HL-60 (cell line): ENCODE measurements at regions not wholly inside any gene's neighbourhood (a gene's known extent, or its start where the extent isn't known, plus 50 kb on each side); places are given as distances from the start of the nearest gene placed in this dataset.

ENCODE experiments used
- DNase-seq, 2 experiments: peaks; one replicate each; pipeline ENCODE4 v3.0.0-alpha.2; 2010 to 2020; ENCODE audit warnings: low read depth in 1 of 2, low spot score in 1 of 2
- H3K27ac ChIP-seq: fragments of 250-450 bp; sonication (Bioruptor Pico); replicated peaks from 2 replicates; pipeline ENCODE4 v1.5.1; 2020; ENCODE audit warnings: mild to moderate bottlenecking, moderate library complexity
- H3K27me3 ChIP-seq: fragments of 250-450 bp; sonication (Bioruptor Pico); 2 replicates; pipeline ENCODE4 v1.5.1; 2021; ENCODE audit warnings: mild to moderate bottlenecking, moderate library complexity; ENCODE audit not compliant: insufficient read depth, poor library complexity, severe bottlenecking
- H3K4me3 ChIP-seq: replicated peaks from 2 replicates; pipeline ENCODE4 v1.5.1; 2011; ENCODE audit warnings: mild to moderate bottlenecking, control low read depth, low read length; ENCODE audit not compliant: insufficient read depth
- CTCF ChIP-seq: IDR thresholded peaks from one replicate; pipeline ENCODE4 v1.5.1; 2011; ENCODE audit warnings: low read length, control low read depth, inconsistent platforms; ENCODE audit not compliant: insufficient read depth
- GABPA ChIP-seq: IDR thresholded peaks from 2 replicates; pipeline ENCODE4 v1.6.1; 2012; ENCODE audit warnings: low read depth
- POLR2AphosphoS5 ChIP-seq: IDR thresholded peaks from 2 replicates; pipeline ENCODE4 v1.6.1; 2012; ENCODE audit warnings: low read depth
- SPI1 ChIP-seq: IDR thresholded peaks from 2 replicates; pipeline ENCODE4 v1.6.1; 2012; ENCODE audit warnings: low read depth, mild to moderate bottlenecking, borderline replicate concordance
- TF ChIP-seq, protein P1 (sequence below): IDR thresholded peaks from 2 replicates; pipeline ENCODE4 v1.6.1; 2012; ENCODE audit warnings: low read depth; ENCODE audit not compliant: insufficient replicate concordance

GRCh38 chr17:79219208-79219935 lies 144.7 kb downstream of the ENGASE start:
- no peak overlapping the region for H3K27ac ChIP-seq
- DNase-seq = no peak
- no peak overlapping the region for H3K4me3 ChIP-seq
- H3K27me3 ChIP-seq = peaks cover 15% of the 10 kb centered on the region
- no peak for TF ChIP-seq GABPA
- no peak for TF ChIP-seq SPI1
- TF ChIP-seq, protein P1, sequence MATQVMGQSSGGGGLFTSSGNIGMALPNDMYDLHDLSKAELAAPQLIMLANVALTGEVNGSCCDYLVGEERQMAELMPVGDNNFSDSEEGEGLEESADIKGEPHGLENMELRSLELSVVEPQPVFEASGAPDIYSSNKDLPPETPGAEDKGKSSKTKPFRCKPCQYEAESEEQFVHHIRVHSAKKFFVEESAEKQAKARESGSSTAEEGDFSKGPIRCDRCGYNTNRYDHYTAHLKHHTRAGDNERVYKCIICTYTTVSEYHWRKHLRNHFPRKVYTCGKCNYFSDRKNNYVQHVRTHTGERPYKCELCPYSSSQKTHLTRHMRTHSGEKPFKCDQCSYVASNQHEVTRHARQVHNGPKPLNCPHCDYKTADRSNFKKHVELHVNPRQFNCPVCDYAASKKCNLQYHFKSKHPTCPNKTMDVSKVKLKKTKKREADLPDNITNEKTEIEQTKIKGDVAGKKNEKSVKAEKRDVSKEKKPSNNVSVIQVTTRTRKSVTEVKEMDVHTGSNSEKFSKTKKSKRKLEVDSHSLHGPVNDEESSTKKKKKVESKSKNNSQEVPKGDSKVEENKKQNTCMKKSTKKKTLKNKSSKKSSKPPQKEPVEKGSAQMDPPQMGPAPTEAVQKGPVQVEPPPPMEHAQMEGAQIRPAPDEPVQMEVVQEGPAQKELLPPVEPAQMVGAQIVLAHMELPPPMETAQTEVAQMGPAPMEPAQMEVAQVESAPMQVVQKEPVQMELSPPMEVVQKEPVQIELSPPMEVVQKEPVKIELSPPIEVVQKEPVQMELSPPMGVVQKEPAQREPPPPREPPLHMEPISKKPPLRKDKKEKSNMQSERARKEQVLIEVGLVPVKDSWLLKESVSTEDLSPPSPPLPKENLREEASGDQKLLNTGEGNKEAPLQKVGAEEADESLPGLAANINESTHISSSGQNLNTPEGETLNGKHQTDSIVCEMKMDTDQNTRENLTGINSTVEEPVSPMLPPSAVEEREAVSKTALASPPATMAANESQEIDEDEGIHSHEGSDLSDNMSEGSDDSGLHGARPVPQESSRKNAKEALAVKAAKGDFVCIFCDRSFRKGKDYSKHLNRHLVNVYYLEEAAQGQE = no peak
- TF ChIP-seq POLR2AphosphoS5 = no peak
- TF ChIP-seq CTCF = no peak

DNA sequence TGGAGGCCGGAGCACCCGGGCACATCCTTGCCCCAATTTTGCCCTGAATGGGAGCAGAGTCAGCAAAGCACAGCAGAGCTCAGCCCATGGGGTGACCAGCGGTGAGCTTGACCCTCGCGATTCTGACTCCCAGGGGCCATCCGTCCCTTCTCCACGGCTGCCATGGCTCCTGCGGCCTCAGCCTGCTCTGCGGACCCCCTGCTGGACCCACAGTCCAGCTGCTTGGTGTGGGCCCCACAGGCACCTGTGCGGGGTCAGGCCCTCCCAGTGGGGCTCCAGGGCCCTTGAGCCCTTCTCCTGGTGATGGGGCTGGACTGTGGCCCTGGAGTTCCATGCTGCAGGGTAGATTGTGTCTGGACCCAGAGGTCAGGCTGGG lies 144.2 kb downstream of the ENGASE start:
- no peak overlapping the region for H3K4me3 ChIP-seq
- peaks cover 18% of the 10 kb centered on the region for H3K27me3 ChIP-seq
- TF ChIP-seq GABPA (no peak), POLR2AphosphoS5 (no peak), CTCF (no peak), SPI1 (no peak)
- TF ChIP-seq, protein P1 = no peak
- no peak for DNase-seq
- no peak overlapping the region for H3K27ac ChIP-seq

DNA sequence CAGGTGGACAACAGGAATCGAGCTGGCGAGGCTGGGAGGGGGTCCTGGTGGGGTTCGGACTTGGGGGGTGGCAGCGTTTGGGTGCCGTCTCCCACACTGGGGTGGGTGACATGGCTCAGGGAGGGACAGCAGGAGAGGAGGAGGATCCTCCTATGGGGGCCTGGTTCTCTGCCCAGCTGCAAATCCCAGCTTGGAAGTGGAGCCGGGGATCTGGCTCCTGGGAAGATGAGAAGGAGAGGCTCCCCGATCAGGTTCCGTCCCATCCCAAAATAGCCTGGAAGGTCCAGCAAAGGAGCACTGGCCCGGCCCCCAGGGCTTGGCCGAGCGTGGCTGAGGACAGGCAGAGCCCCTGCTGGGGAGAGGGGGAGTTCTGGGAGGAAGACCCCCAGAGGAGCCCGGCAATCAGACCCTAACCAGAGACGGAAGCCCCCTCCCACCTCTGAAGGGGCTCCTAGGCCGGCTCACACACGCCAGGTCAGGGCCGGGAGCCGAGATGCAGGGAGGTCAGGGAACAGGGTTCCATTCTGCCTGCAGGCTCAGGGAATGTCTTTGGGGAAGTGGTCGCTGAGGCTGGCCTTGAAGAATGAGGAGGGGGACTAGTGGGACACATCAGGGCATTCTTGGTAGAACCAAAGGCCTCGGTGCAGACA lies 143.7 kb downstream of the ENGASE start:
- no peak overlapping the region for H3K4me3 ChIP-seq
- peaks cover 18% of the 10 kb centered on the region for H3K27me3 ChIP-seq
- TF ChIP-seq GABPA (no peak), CTCF (no peak), SPI1 (no peak), POLR2AphosphoS5 (no peak)
- TF ChIP-seq, protein P1 = no peak
- DNase-seq = no peak
- no peak overlapping the region for H3K27ac ChIP-seq
